ENCODE measurements at regions not wholly inside any gene's neighbourhood (a gene's known extent, or its start where the extent isn't known, plus 50 kb on each side); places are given as distances from the start of the nearest gene placed in this dataset.

GRCh38 chr1:55962472-55962871 is 616.9 kb downstream of the PLPP3 start:
- no peak for TF ChIP-seq CEBPB (IDR thresholded peaks at IDR 0.05)
- no peak for TF ChIP-seq ZBTB7A (IDR thresholded peaks at IDR 0.05; ENCODE audit: low read depth)
- no peak for TF ChIP-seq CREB1 (IDR thresholded peaks at IDR 0.05; ENCODE audit: low read depth)
- TF ChIP-seq, protein P1, sequence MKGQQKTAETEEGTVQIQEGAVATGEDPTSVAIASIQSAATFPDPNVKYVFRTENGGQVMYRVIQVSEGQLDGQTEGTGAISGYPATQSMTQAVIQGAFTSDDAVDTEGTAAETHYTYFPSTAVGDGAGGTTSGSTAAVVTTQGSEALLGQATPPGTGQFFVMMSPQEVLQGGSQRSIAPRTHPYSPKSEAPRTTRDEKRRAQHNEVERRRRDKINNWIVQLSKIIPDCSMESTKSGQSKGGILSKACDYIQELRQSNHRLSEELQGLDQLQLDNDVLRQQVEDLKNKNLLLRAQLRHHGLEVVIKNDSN (IDR thresholded peaks at IDR 0.05): no peak
- no peak for TF ChIP-seq NFIC (IDR thresholded peaks at IDR 0.05)
- no peak for TF ChIP-seq TAF1 (IDR thresholded peaks at IDR 0.05; ENCODE audit: low read depth)
- no peak for TF ChIP-seq MAX (IDR thresholded peaks at IDR 0.05)
- no peak for TF ChIP-seq FOXM1 (IDR thresholded peaks at IDR 0.05; ENCODE audit: borderline replicate concordance, low read depth)
- no peak for TF ChIP-seq YY1 (IDR thresholded peaks at IDR 0.05; ENCODE audit: low read depth)
- TF ChIP-seq RAD21 (IDR thresholded peaks at IDR 0.05; ENCODE audit: low read depth): no peak
- TF ChIP-seq EGR1 (IDR thresholded peaks at IDR 0.05): no peak
- no peak for TF ChIP-seq TEAD4 (IDR thresholded peaks at IDR 0.05)
- no peak for TF ChIP-seq TCF12 (IDR thresholded peaks at IDR 0.05; ENCODE audit: low read depth)
- TF ChIP-seq, protein P2, sequence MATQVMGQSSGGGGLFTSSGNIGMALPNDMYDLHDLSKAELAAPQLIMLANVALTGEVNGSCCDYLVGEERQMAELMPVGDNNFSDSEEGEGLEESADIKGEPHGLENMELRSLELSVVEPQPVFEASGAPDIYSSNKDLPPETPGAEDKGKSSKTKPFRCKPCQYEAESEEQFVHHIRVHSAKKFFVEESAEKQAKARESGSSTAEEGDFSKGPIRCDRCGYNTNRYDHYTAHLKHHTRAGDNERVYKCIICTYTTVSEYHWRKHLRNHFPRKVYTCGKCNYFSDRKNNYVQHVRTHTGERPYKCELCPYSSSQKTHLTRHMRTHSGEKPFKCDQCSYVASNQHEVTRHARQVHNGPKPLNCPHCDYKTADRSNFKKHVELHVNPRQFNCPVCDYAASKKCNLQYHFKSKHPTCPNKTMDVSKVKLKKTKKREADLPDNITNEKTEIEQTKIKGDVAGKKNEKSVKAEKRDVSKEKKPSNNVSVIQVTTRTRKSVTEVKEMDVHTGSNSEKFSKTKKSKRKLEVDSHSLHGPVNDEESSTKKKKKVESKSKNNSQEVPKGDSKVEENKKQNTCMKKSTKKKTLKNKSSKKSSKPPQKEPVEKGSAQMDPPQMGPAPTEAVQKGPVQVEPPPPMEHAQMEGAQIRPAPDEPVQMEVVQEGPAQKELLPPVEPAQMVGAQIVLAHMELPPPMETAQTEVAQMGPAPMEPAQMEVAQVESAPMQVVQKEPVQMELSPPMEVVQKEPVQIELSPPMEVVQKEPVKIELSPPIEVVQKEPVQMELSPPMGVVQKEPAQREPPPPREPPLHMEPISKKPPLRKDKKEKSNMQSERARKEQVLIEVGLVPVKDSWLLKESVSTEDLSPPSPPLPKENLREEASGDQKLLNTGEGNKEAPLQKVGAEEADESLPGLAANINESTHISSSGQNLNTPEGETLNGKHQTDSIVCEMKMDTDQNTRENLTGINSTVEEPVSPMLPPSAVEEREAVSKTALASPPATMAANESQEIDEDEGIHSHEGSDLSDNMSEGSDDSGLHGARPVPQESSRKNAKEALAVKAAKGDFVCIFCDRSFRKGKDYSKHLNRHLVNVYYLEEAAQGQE (IDR thresholded peaks at IDR 0.05; ENCODE audit: low read depth): no peak
- TF ChIP-seq EP300 (IDR thresholded peaks at IDR 0.05; ENCODE audit: borderline replicate concordance): no peak

DNA sequence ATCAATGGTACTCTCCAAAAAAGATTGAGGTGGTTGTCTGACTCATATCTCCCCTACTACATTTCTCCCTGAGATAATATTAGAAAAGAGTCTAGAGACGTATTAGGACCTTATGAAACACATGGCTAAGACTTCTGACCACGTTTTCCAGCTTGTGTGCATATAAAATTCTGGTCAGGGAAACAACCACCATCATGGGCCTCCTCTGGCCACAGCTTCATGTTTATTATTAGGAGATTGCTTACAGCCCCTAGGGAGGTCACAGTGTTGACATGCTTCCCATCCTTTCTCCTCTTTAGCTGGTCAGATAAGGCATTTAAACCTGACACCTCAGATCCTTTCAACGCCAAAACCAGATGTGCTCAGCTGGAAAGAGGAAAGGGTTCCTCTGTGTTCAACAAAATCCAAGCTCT is 620.2 kb downstream of the PLPP3 start:
- TF ChIP-seq MAX (IDR thresholded peaks at IDR 0.05) (no peak), TCF12 (IDR thresholded peaks at IDR 0.05; ENCODE audit: low read depth) (no peak), NFIC (IDR thresholded peaks at IDR 0.05) (no peak), YY1 (IDR thresholded peaks at IDR 0.05; ENCODE audit: low read depth) (no peak), TEAD4 (IDR thresholded peaks at IDR 0.05) (no peak), CEBPB (IDR thresholded peaks at IDR 0.05) (no peak), EGR1 (IDR thresholded peaks at IDR 0.05) (no peak), RAD21 (IDR thresholded peaks at IDR 0.05; ENCODE audit: low read depth) (no peak), FOXM1 (IDR thresholded peaks at IDR 0.05; ENCODE audit: borderline replicate concordance, low read depth) (no peak), CREB1 (IDR thresholded peaks at IDR 0.05; ENCODE audit: low read depth) (no peak), TAF1 (IDR thresholded peaks at IDR 0.05; ENCODE audit: low read depth) (no peak), EP300 (IDR thresholded peaks at IDR 0.05; ENCODE audit: borderline replicate concordance) (no peak)
- TF ChIP-seq, protein P1 (IDR thresholded peaks at IDR 0.05): no peak
- TF ChIP-seq, protein P2 (IDR thresholded peaks at IDR 0.05; ENCODE audit: low read depth): no peak

DNA sequence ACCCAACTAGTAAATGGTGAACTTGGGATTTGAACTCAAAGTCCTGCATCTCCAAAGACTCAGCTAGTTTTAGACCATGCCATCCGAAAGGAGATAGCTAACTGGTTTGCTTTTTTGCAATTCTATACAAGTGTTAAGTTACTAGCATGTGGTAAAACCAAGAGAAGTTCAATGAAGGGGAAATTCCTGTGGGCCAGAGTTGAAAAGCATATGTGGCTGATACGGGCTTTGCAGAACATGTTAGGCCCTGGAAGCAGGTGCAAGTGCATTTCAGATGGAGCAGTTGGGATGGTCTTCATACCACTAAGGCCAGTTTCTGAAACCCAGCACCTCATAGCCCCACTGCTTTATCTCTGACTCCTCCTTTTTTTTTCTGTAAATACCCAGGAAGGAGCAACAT is 620.9 kb downstream of the PLPP3 start:
- TF ChIP-seq ZBTB7A (IDR thresholded peaks at IDR 0.05; ENCODE audit: low read depth) (no peak), TAF1 (IDR thresholded peaks at IDR 0.05; ENCODE audit: low read depth) (no peak)

DNA sequence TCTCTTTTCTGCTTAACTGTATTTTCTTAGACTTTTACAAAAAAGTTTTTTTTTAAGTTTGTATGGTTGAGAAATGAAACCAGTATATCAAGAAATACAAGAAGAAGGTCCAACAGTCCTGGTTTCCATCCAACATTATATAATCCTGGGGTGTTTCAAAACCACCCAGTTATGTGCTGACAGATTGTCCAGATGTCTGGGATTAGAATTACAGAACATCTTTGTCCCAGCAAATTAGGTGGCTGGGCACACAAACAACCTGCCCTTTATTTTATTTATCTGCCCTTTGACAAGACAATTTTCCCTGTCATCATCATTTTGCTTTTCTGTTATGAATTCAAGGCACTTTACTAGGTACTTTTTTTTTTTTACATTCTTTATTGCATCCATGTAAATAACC is 622.1 kb downstream of the PLPP3 start:
- TF ChIP-seq FOXM1 (IDR thresholded peaks at IDR 0.05; ENCODE audit: borderline replicate concordance, low read depth): no peak
- no peak for TF ChIP-seq RAD21 (IDR thresholded peaks at IDR 0.05; ENCODE audit: low read depth)
- no peak for TF ChIP-seq NFIC (IDR thresholded peaks at IDR 0.05)
- TF ChIP-seq CREB1 (IDR thresholded peaks at IDR 0.05; ENCODE audit: low read depth): no peak
- TF ChIP-seq TCF12 (IDR thresholded peaks at IDR 0.05; ENCODE audit: low read depth): no peak
- TF ChIP-seq, protein P2 (IDR thresholded peaks at IDR 0.05; ENCODE audit: low read depth): no peak
- no peak for TF ChIP-seq CEBPB (IDR thresholded peaks at IDR 0.05)
- no peak for TF ChIP-seq TEAD4 (IDR thresholded peaks at IDR 0.05)
- no peak for TF ChIP-seq EP300 (IDR thresholded peaks at IDR 0.05; ENCODE audit: borderline replicate concordance)
- no peak for TF ChIP-seq ZBTB7A (IDR thresholded peaks at IDR 0.05; ENCODE audit: low read depth)
- TF ChIP-seq MAX (IDR thresholded peaks at IDR 0.05): no peak
- TF ChIP-seq, protein P1 (IDR thresholded peaks at IDR 0.05): no peak
